SIG-M5 treated with dmso at 0.1 percent for 504 hours (cell line): ENCODE measurements at regions not wholly inside any gene's neighbourhood (a gene's known extent, or its start where the extent isn't known, plus 50 kb on each side); places are given as distances from the start of the nearest gene placed in this dataset.
A peak's percentile ranks its signal among the peaks of the same experiment; 100 is the strongest.
"Not testable (repeated sequence)": the region's sequence is repeated elsewhere in the genome, so short reads cannot be mapped to it uniquely, and the experiment has no call there.

ENCODE experiments used
- DNase-seq: peaks from one replicate; lab custom pipeline; 2025; ENCODE audit not compliant: unreplicated experiment; lab: John Stamatoyannopoulos, UW

DNA sequence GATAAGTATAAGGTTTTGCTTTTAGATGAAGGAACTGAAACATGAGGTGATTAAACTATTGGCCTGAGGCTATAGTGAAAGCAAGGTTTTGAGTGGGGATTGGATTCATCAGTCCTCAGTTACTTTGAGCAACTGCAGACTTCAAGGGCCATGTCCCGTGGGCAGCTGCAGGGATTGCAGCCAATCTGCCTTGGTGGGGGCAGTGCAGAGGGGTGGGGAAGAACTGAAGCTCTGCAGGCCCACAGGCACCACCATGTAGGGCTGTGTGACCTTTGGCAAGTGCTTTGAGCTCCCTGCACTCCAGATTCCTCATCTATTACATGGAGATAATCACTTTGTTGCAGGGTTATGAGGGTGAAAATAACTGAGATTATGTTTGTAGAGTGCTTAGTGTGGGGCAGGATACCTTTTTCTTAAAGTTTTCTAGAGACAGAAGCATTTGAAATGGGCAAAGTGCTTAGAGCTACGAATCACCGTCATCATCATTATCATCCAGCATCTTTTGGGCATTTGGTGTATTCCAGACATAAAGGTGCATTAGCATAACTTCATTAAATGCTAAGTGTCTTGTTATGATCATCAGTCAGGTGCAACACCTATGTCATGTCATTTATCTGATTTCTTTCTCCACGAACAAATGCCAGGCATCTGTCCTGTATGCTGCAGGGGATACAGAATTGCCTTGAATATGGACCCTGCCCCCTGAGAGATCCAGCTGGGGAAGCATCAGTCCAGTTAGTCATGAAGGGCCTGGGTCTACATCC is 72.1 kb upstream of the TENM4 start:
- no peak for DNase-seq

DNA sequence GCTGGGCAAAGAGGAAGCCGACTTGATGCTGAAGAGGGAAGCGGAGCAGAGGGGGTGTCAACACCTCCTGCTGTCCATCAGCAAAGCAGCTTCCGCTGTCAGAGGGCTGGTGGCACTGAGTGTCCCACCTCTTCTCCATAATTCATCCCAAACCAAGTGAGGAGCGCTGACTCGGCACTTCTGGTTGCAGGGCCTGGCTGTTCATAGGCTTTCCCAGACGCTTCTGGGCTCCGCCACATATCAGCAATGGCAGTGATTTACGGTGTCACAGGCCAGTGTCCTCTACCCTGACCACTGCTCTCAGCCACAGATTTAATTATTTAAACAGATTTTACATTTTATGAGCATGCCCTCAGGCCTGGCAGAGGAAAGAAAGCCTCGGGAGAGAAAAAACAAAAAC is 70.1 kb upstream of the TENM4 start:
- no peak for DNase-seq

- DNase-seq = no peak
Measured at GRCh38 chr11:79508461-79508860, 67.6 kb upstream of the TENM4 start.

DNA sequence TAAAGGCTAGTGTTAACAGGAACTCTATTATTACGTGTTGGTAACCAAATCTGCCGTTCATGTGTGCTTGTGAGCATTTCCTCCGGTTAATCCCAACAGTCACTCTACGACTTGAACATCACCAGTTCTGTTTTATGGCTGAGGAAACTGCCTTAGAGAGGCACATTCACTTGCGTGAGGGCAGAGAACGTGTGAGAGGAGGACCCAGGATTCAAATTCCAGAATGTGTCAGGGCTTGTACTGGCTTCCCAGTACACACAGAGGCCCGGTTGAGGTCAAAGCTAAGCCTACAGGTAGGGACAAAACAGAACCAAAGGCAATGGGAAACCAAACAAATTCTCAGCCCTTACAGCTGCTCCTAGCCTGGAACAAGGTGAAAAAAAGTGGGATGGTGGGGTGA is 66.9 kb upstream of the TENM4 start:
- no peak for DNase-seq

GRCh38 chr11:79506734-79507344 is 66.0 kb upstream of the TENM4 start:
- no peak for DNase-seq

DNA sequence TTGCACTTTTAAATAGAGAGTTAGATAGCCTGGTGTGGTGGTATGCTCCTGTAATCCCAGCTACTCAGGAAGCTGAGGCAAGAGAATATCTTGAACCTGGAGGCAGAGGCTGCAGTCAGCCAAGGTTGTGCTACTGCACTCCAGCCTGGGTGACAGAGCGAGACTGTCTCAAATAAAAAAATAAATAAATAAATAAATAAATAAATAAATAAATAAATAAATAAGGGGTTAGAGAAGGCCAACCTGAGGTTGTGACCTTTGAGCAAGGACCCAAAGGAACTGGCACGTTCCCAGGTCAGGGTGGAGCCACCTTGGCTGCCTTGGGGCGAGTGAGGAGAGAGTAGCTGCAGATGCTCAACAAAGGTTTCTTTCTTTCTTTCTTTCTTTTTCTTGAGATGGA is 65.3 kb upstream of the TENM4 start:
- DNase-seq = no peak

DNA sequence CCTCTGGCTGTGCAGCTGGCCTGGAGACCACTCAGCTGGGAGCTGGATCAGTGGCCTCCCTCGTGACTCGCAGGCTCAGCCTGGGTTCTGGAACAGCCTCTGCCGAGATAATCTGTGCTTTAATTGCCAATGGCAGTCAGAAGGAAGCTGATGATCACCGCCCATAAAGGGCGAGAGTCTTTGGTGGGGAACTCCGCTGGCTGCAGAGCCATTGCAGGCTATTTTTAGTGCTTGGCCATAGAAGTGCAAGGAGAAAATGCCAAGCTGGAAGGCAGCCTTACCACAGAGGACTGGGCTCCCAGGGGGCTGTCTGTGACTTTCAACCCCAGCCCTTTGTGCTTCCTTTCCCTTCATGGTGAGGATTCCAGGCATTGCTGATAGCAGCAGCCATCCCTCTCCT is 62.2 kb upstream of the TENM4 start:
- no peak for DNase-seq

DNA sequence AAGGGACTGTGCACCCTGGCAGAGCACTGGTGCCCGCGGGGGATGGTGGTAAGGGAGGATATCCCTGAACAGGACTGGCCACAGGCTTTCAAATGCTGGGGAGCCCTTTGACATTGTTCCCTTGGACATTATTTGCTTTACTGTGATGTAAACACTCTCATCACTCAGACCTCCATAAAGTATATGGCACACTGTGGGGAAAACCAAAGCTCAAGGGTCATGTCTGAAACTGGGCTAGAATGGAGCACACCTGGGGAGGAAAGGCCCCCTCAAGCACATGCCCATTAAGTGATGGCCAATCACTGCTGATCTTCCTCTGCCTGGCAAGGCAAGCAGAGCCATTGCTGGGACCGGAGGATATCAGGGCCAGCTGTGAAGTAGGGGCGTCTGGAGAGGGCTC is 60.9 kb upstream of the TENM4 start:
- no peak for DNase-seq

- DNase-seq = not testable (repeated sequence)
Measured at GRCh38 chr11:79499929-79500328, 59.1 kb upstream of the TENM4 start.

GRCh38 chr11:79498667-79499066 is 57.8 kb upstream of the TENM4 start:
- no peak for DNase-seq

- DNase-seq = peak; percentile 32
Measured at GRCh38 chr11:79493555-79494171, 52.8 kb upstream of the TENM4 start.

DNA sequence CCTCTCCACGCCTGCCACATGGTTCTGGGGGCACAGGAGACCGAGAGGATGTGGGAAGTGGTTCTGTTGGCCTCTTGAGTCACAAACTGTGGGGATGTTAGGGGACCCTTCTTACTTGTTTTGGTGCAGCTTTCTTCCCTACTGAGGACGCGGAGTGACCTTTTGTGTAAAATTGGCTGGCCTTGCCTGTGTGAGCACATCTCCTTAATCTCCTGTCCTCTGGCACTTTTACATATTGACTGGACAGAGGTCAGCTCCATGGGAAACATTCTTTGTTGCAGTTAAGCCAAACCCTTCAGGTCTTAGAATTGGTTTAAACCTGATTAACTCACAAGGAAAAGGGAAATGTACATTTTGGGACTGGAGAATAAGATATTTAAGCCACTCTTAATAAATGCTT is 51.2 kb upstream of the TENM4 start:
- DNase-seq = no peak
